HUES6 (cell line): ENCODE measurements at regions not wholly inside any gene's neighbourhood (a gene's known extent, or its start where the extent isn't known, plus 50 kb on each side); places are given as distances from the start of the nearest gene placed in this dataset.

Experiments
- H3K27ac ChIP-seq: 2 replicates; pipeline ENCODE4 v1.7.0; 2013; ENCODE audit warnings: low read depth, mild to moderate bottlenecking, low read length, inconsistent platforms
- H3K27me3 ChIP-seq: 2 replicates; pipeline ENCODE4 v1.6.1; 2013; ENCODE audit warnings: low read length; ENCODE audit not compliant: control insufficient read depth, insufficient read depth
- H3K36me3 ChIP-seq: 2 replicates; pipeline ENCODE4 v1.6.1; 2013; ENCODE audit warnings: low read length; ENCODE audit not compliant: control insufficient read depth, insufficient read depth
- H3K4me1 ChIP-seq: 2 replicates; pipeline ENCODE4 v1.6.1; 2013; ENCODE audit warnings: low read length; ENCODE audit not compliant: control insufficient read depth, insufficient read depth
- H3K4me3 ChIP-seq: 2 replicates; pipeline ENCODE4 v1.5.1; 2013; ENCODE audit warnings: low read depth, low read length
- H3K9ac ChIP-seq: one replicate; pipeline ENCODE4 v1.6.1; 2013; ENCODE audit warnings: mild to moderate bottlenecking, low read length
- H3K9me3 ChIP-seq: 2 replicates; pipeline ENCODE4 v1.6.1; 2013; ENCODE audit warnings: low read depth, low read length; ENCODE audit not compliant: control insufficient read depth, insufficient read depth

DNA sequence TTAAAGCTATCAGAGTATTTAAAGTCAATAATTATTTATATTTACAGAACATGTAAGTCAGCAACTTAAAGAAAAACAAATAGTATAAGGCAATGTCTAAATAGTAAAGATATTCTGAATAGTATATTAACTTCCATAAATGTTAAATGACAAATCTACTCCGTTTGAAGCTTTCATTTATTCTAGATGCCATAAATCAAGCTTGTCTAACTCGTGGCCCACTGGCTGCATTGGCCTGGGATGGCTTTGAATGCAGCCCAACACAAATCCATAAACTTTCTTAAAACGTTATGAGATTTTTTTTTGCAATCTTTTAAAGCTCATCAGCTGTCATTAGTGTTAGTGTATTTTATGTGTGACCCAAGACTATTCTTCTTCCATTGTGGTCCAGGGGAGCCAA, 1117.1 kb upstream of the PCDH9 start:
- H3K9ac ChIP-seq: no peak overlapping the region
- H3K27ac ChIP-seq: no peak overlapping the region
- H3K36me3 ChIP-seq: no peaks in the 10 kb centered on the region
- H3K4me3 ChIP-seq: no peak overlapping the region
- H3K4me1 ChIP-seq: no peaks in the 10 kb centered on the region
- H3K9me3 ChIP-seq: peaks cover 14% of the 10 kb centered on the region
- H3K27me3 ChIP-seq: no peaks in the 10 kb centered on the region

DNA sequence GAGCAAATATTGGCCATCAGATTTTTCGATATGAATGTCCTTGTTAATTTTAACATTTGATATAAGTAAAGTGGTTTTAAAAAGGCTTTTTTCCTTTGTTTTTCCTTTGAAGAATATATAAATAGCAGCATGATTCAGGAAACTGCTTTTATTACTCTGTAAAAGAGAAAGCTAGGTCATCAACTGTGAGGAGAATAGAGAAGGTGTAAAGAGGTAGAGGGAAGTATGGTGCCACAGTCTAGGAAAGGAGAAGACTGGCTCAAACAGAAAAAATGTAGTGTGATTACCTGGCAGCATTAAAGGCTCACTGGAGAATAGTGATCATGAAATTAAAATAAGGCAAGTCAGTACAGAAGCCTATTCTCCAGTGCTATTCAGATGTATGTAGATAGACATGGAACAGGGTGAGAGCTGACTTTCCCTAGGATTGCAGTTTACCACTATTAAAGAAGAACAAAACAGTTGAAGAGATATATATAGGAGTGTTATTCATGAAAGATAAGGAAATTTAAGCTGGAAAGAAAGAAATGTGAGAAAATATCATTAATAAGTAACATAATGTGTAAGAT, 1115.9 kb upstream of the PCDH9 start:
- no peaks in the 10 kb centered on the region for H3K27me3 ChIP-seq
- no peaks in the 10 kb centered on the region for H3K4me1 ChIP-seq
- H3K9me3 ChIP-seq: peaks cover 20% of the 10 kb centered on the region
- no peaks in the 10 kb centered on the region for H3K36me3 ChIP-seq
- no peak overlapping the region for H3K4me3 ChIP-seq
- no peak overlapping the region for H3K9ac ChIP-seq
- no peak overlapping the region for H3K27ac ChIP-seq

DNA sequence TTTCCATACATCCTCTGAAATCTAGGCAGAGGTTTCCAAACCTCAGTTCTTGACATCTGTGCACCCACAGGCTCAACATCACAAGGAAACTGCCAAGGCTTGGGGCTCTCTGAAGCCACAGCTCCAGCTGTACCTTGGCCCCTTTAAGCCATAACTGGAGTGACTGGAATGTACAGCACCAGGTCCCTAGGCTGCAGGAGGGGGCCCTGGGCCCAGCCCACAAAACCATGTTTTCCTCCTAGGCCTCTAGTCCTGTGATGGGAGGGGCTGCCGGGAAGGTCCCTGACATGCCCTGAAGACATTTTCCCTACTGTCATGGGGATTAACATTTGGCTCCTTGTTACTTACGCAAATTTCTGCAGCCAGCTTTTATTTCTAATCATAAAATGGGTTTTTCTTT, 1093.0 kb upstream of the PCDH9 start:
- Histone ChIP-seq H3K4me1 (no peaks in the 10 kb centered on the region), H3K4me3 (no peak overlapping the region), H3K36me3 (no peaks in the 10 kb centered on the region)

DNA sequence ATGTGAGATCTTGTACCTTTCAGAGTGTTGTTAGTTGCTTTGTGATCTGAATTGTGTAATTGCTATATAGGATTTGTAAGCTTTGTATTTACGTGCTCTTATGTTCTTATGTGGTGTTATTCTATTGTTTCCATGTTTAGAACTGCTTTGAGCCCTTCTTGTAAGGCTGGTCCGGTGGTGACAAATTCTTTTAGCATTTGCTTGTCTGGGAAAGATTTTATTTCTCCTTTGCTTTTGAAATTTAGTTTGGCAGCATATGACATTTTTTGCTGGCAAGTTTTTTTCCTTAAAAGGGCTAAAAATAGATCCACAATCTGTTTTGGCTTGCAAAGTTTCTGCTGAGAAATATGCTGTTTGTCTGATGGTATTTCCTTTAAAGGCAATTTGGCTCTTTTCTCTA, 1089.2 kb upstream of the PCDH9 start:
- peaks cover 27% of the 10 kb centered on the region; the same call in 1 of the 2 replicates for H3K9me3 ChIP-seq
- H3K4me1 ChIP-seq: no peaks in the 10 kb centered on the region
- H3K27ac ChIP-seq: no peak overlapping the region
- no peak overlapping the region for H3K9ac ChIP-seq
- H3K36me3 ChIP-seq: no peaks in the 10 kb centered on the region
- no peak overlapping the region for H3K4me3 ChIP-seq
- no peaks in the 10 kb centered on the region for H3K27me3 ChIP-seq

More for the DNA sequence above, 1093.0 kb upstream of the PCDH9 start:
- no peaks in the 10 kb centered on the region for H3K27me3 ChIP-seq
- H3K9ac ChIP-seq: no peak overlapping the region
- H3K27ac ChIP-seq: no peak overlapping the region
- H3K9me3 ChIP-seq: peaks cover 27% of the 10 kb centered on the region; the same call in 1 of the 2 replicates

DNA sequence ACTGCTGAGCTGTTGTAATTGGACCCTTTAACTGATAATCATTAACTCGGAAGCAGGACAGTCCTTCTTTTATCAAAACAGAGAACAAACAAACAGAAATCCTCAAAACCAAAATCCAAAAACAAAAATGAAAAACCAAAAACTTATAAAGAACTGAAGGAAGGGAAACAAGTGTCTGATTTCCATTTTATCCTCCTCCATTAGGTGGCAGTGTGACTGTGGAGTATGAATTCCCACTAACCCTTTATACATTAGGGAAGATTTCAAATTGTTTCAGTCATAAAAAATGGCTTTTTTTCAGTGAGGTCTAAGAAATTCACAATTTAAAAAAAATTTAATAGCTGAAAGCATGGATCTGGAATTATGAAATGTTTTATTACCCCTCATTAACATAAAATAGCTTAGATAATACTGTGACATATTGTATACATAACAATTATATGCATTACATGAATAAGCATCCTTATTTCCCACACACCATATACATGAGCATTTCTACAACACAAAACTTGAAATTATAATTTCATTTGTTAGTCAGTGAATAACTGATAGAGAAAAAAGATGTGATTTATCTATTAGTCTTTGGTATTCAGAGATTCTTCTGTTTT, 1074.3 kb upstream of the PCDH9 start:
- no peak overlapping the region for H3K4me3 ChIP-seq
- H3K4me1 ChIP-seq: no peaks in the 10 kb centered on the region
- no peaks in the 10 kb centered on the region for H3K36me3 ChIP-seq
- no peak overlapping the region for H3K27ac ChIP-seq
- H3K9ac ChIP-seq: no peak overlapping the region
- H3K27me3 ChIP-seq: no peaks in the 10 kb centered on the region
- H3K9me3 ChIP-seq: no peaks in the 10 kb centered on the region

DNA sequence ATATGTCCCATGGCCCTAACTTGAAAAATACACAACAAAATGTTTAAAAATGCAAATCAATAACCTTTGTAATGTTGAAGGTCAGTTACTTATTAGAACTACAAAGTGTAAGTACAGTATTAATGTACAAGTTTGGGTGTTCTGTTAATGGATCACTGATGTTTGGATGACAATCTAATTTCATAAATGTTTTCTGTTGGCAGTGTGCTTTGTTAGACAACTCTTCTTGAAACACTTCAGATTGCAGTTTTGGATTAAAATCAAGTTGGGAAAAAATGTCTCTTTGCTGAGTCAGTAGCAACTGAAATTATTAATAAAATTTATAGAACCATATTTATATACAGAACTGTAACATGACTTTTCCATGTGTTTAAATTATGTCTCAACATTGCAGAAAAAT, 1063.5 kb upstream of the PCDH9 start:
- Histone ChIP-seq H3K4me1 (no peaks in the 10 kb centered on the region), H3K9ac (no peak overlapping the region), H3K36me3 (no peaks in the 10 kb centered on the region), H3K27me3 (no peaks in the 10 kb centered on the region), H3K27ac (no peak overlapping the region), H3K4me3 (no peak overlapping the region), H3K9me3 (no peaks in the 10 kb centered on the region)

DNA sequence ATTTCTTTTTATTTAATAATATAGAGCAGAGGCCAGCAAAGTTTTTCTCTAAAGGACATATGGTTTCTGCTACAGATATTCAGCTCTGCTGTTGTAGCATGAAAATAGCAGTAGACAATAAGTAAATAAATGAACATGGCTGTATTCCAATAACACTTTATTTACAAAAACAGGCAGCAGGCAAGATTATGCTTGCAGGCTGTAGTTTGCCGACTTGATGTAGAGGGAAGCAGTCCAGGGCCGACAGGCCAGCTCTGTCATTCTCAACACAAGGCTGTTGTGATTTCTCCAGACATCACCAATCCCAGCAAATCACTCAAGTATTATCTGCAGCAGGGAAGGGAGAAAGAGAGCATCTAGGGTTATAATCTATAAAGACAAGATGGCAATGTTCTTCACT, 1062.5 kb upstream of the PCDH9 start:
- H3K4me1 ChIP-seq: no peaks in the 10 kb centered on the region

DNA sequence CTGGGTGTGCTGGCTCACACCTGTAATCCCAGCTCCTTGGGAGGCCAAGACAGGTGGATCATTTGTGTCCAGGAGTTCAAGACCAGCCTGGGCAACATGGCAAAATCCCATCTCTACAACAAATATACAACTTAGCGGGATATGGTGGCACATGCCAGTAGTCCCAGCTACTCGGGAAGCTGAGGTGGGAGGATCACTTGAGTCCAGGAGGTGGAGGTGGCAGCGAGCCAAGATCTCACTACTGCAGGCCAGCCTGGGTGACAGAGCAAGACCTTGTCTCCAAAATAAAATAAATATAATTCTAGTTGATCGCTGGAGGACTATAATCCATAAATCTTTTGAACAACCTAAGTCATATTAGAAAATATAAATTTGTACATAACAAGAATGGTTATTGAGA, 1061.5 kb upstream of the PCDH9 start:
- no peaks in the 10 kb centered on the region for H3K27me3 ChIP-seq
- no peak overlapping the region for H3K9ac ChIP-seq
- H3K9me3 ChIP-seq: no peaks in the 10 kb centered on the region
- no peak overlapping the region for H3K4me3 ChIP-seq
- H3K36me3 ChIP-seq: no peaks in the 10 kb centered on the region
- H3K4me1 ChIP-seq: no peaks in the 10 kb centered on the region
- no peak overlapping the region for H3K27ac ChIP-seq

More for the DNA sequence above, 1062.5 kb upstream of the PCDH9 start:
- Histone ChIP-seq H3K27ac (no peak overlapping the region), H3K27me3 (no peaks in the 10 kb centered on the region), H3K9me3 (no peaks in the 10 kb centered on the region), H3K36me3 (no peaks in the 10 kb centered on the region), H3K4me3 (no peak overlapping the region), H3K9ac (no peak overlapping the region)

DNA sequence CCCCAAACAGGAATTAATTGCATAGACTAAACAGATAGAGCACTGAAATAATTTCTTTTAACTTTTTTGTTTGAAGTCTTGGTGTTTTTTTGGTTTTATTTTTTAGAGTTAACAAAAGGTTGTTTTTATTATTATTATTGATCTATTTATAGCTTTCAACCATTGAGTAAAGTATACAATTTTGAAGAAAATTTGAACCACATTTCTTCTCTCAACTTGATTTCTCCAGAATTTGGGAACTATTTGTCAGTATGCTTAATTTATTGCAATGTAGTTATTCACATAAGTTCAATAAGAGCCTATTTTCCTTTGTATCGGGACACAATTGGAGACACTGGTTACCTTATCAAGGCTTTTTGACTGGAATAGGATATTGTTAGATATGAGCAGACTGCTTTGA, 1045.6 kb upstream of the PCDH9 start:
- Histone ChIP-seq H3K27ac (no peak overlapping the region), H3K36me3 (no peaks in the 10 kb centered on the region), H3K9ac (no peak overlapping the region), H3K4me1 (no peaks in the 10 kb centered on the region), H3K27me3 (no peaks in the 10 kb centered on the region), H3K9me3 (peaks cover 23% of the 10 kb centered on the region), H3K4me3 (no peak overlapping the region)

DNA sequence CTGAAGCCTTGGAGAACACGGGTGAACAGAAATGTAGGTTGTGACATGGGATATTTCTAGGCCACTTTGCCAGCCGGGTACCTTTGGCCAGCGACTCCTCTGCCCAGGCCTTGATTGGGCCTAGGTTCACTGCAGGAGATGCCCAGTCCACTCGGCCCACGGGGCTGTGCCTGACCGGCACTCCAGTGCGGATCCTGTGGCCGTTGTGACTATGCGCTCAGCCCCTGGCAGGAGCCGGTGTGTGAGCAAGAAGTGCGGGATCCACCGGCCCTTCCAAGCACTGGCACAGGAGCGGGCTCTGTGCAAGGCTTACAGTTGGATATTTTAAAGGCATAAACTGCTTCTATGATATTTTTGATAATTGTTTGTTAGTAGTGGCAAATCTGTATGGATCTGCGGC, 1042.5 kb upstream of the PCDH9 start:
- Histone ChIP-seq H3K9ac (no peak overlapping the region), H3K4me3 (no peak overlapping the region), H3K36me3 (no peaks in the 10 kb centered on the region), H3K27ac (no peak overlapping the region), H3K9me3 (peaks cover 23% of the 10 kb centered on the region), H3K27me3 (no peaks in the 10 kb centered on the region), H3K4me1 (no peaks in the 10 kb centered on the region)

DNA sequence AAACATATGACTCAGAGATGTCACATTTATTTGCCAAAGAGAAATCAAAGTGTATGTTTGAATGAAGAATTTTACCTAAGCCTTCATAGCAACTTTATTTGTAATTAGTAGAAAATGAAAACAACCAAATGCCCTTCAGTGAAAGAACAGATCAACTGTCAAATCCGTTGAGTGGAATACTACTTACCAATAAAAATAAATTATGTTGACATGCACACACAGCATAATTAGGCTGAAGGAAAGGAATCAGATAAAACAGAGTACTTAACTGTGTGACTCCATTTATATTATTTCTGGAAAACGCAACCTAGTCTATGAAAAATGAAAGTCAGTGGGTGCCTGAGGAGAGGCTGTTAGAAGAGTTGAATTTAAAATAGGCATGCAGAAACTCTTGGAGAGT, 1034.6 kb upstream of the PCDH9 start:
- Histone ChIP-seq H3K27me3 (no peaks in the 10 kb centered on the region), H3K4me1 (no peaks in the 10 kb centered on the region), H3K27ac (no peak overlapping the region), H3K36me3 (no peaks in the 10 kb centered on the region), H3K9me3 (no peaks in the 10 kb centered on the region), H3K4me3 (no peak overlapping the region), H3K9ac (no peak overlapping the region)
